GM21723 (cell line): ENCODE measurements at regions not wholly inside any gene's neighbourhood (a gene's known extent, or its start where the extent isn't known, plus 50 kb on each side); places are given as distances from the start of the nearest gene placed in this dataset.

Experiments
- ATAC-seq: cut with Tn5 transposase; IDR thresholded peaks from one replicate; pipeline ENCODE4 v1.9.1; 2021; ENCODE audit warnings: mild to moderate bottlenecking, moderate library complexity; ENCODE audit not compliant: unreplicated experiment

DNA sequence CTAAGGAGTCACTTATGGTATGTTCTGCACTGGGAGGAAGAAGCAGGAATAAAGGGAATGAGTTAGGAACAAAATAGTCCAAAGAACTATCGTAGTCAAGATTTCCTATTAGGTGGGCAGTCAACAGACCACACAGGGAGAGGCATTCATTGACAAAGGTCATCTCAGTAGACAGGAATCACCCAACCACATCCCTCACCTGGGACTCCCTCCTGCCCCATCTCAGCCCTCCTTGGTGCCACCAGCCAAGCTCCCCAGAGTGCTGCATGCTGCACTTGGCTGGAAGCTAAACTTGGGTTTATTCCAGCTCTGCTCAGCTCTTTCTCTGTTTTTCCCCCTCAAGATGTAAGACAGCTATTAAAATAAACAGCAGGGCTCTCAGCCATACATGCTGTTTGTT lies 72.3 kb upstream of the CTNNB1 start:
- ATAC-seq = no peak

DNA sequence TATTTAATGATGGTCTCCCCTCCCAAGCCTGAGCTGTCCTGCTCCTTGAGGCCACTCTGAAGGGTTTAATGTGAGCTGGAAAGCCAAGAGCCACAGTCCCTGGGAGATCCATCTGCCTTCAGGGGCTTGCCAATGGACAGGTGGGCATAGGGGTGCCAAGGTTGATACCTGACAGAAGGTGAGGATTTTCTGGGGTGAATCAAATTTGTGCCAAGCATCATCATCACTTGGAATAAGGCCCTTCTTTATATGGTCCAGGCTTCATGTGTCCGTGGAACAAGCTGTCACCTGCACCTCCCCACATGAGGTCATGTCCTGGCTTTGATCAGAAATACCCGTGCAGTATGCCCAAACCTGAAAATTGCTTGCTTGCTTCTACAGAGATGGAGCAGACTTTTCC lies 71.9 kb upstream of the CTNNB1 start:
- no peak for ATAC-seq

DNA sequence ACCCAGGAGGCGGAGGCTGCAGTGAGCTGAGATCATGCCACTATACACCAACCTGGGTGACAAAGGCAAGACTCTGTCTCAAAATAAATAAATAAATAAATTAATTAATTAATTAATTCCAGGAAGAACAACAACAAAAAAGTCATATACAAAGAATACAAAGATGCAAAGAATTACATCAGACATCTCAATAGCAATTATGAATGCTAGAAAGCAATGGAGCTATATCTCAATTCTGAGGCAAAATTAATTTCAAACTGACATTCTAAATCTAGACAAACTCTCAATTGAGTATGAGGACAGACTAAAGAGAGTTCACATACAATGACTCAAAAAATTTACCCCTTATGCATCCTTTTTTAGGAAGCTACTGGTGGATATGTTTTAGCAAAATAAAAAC lies 69.6 kb upstream of the CTNNB1 start:
- ATAC-seq = no peak

DNA sequence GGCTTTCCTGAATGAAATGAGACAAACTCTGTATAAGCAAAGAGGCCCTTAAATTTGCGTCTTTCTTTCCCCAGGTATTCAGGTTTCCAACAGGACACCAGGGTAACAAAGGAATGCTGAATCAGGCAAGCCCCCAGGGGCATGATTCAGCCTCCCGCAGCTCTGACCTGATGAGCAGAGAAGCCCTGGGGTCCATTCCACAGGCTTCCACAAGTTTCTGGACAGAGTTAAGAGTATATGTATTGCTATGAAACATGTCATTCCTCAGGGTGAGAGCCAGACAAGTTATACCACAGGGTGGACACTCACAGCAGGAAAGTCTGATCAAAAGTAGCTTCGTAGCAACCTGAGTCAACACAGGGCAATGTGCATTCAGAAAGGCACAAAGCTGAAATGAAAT lies 68.1 kb upstream of the CTNNB1 start:
- ATAC-seq = no peak

DNA sequence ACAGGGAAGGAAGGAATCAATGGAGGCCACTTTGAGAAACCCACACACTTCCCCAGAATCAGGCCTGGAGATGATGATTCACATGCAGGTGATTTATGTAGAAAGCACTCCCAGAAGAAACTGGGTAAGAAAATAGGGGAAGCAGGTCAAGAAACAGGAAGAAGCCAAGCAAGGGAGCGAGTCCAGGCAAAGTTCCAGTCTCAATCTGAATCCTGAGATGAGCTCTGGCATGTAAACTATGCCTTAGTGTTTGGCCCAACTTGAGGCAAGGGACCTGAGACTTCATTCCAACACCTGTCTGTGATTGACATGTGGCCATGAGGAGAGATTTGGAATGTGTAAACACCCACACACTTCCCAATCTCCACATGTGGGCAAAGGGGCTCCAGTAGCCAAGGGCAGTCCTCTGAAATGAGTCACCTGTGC lies 61.6 kb upstream of the CTNNB1 start:
- no peak for ATAC-seq

DNA sequence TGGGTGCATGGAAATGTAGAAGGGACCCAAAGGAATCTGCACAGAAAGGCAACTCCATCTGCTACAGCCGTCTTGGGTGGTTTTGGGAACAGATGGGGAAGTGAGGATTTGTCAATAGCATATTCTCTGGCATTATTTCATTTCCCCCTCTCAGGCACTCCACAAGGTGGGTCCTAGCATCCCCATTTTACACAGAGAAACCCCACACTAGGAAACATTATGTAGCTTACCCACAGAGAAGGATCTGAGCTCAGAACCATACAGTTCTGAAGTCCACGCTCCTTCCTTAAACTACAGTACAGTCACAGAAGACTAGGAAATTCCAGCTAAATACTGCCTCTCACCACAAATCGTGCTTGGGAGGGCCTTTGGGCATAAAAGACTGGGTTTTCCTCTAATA lies 61.2 kb upstream of the CTNNB1 start:
- no peak for ATAC-seq

DNA sequence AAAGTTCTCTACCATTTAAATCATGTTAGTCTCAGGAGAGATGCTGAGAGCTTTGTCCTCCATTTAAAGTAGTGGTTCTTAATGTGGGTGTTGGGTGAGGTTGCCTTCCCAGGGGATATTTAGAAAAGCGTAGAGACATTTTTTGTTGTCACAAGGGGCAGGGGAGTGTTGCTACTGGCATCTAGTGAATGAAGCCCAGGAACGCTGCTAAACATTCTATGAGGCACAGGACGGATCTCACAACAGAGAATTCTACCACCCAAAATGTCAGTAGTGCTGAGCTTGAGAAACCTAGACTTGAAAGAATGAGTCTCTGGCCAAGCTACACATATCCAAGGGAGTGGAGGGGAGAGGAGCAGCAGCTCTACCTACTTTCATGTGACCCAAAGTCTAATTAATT lies 60.7 kb upstream of the CTNNB1 start:
- ATAC-seq = no peak

DNA sequence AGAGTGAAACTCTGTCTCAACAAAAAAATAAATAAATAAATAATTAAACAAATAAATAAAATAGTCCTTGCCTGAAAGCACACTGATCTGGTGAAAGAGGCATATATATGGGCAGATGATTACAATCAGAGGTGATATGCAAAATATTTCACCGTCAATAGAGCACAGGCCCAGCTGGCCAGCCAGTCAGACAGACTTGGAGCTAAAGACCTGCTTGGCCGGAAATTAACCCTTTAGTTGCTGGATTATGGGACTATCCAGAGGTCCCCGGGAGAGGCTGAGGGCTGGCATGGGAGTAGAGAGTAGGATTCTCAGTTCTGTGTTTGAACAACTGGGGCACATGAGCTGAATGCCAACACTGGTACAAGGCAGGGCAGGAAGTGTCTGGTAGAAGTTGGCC lies 59.1 kb upstream of the CTNNB1 start:
- no peak for ATAC-seq

DNA sequence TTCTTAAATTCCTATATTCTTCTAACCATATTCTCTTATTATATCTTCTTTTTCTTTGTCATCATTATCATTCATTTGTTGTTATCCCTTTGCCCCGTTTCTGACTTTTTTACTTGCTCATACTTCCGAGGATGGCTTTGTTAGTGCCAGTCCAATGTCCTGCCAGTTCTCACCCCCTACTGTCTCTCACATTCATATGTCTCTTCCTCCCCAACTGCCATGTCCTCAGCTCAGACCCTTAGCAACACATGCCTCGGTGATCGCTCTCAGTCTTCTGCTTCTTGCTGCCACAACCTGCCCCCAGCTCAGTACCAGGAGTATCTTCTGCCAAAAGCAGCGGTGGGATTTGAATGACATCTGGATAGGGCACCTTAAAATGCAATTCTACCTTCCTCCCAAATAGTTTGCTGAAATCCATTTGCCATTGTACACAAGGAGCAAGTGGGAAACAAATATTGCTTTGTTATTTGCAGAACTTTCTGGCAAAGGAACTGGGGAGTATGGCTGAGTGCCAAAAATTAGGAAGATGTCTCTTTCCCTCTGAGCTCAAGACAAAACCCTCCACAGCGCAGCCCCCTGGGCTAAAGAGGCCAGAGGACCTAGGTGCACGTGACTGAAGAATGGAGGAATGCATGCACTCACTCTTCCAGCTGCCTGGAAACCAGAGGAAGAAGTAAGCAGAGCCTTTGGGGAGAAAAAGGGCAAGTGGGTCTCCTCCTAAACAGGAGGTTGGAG lies 57.7 kb upstream of the CTNNB1 start:
- no peak for ATAC-seq

DNA sequence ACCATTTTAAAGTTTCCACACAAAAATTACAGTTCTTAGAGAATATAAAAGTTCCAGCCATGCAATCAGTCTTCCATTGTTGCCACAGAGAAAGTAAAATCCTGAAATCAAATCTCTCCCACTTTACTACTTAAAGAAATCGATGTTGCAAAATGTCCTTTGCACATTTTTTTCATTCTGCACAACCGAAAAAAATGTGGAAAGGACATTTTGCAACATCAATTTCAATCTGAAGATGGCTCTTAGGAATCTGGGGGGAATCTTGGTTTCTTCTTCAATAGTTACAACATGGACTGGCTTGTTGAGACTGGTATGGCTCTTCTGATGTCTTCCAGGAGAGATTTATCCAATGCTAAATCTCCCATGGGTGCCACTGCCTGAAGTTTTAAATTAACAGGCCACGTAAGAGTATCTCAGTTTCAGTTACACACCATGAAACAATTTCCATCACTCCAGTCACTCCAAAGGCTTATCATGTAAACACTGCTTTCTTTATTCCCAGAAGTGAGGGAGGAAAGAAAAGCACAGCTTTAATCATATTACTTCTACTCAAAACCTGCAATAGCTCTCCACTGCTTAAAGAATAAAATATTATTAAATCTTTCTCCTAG lies 55.8 kb upstream of the CTNNB1 start:
- no peak for ATAC-seq

DNA sequence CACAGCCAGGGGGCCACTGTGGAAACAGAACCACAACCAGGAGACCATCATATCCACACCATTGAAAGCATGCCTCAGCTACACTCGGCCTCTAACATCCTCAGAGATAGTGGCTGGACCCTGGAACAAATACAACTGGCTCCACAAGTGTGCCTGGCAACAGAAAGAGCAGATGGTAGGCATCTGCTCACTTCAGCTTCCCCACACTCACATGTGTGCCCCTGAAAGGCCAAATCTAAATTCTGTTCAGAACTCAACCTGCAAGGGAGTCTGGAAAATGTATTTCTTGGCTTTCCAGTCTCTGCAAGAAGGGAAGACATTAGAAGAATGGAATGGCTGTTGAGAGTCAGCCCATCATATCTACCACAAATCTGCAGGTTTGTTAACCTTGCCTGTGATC lies 54.7 kb upstream of the CTNNB1 start:
- ATAC-seq = no peak

DNA sequence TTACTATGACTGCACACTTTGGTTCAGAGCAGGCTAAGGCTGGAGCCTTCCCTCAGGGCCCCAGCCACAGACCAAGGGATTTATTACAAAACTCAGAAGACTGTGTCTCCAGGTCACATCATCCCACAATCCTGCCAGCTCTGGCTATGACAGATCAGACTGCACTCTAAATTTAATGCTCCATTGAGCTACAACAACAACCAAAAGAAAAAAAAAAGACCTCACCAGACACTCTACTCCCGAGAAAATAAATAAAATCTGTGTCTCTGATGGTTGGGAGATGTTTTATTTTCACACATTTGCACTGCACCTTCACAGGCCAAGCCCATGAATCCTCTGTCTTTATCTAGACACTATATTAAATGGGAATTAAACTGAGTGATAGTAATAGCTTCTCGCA lies 50.8 kb upstream of the CTNNB1 start:
- ATAC-seq = no peak

DNA sequence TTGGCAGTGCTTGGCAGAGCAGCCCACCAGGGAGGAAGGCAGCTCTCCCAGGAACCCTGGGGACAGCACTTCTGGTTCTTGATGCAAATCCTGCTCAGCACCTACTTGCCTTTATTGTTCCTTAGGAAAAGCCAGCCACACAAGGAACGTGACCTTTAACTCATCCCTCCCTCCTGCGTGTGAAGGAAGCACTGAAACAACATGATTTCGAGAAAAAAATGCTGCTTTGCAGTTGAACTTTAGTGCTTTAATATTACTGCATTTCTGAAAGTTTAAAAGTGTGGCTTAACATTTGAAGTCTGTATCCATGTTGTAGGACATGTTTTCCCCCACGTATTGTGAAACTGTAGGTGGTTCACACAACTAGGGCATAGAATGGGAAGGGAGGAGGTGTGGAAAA lies 50.4 kb upstream of the CTNNB1 start:
- no peak for ATAC-seq
